ENCODE measurements at regions not wholly inside any gene's neighbourhood (a gene's known extent, or its start where the extent isn't known, plus 50 kb on each side); places are given as distances from the start of the nearest gene placed in this dataset.

DNA sequence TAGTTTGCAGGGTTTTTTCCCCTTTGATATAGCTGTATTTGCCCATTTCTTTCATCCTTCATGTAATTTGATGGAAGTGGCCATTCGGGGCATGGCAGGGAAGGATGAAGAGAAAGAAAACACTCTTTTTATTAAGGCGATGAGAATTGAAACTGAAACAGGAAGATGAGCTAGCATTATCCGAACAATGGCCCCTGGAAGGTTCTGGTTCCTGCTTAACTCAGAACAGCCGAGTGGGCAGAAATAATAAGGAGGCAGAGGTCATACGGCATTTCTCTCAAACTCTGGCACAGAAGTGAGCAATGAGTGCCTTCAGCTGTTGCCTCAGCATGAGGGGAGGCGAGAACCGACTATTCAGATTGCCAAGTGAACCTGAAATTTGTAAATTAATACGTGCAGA is 113.2 kb upstream of the MYO3A start:
- Histone ChIP-seq H3K27ac (ENCODE audit: insufficient read depth, low read length) (no peak overlapping the region), H2AFZ (ENCODE audit: low read length) (no peak overlapping the region), H3K4me1 (ENCODE audit: control insufficient read depth, extremely low read depth, insufficient read depth, low read length) (no peaks in the 10 kb centered on the region), H3K4me3 (replicated peaks in 1 of 4; ENCODE audit: control extremely low read depth in 1 of 4, insufficient read depth in 1 of 4, low read depth in 3 of 4, low read length in 4 of 4) (no peak overlapping the region), H3K9ac (ENCODE audit: insufficient read depth, low read length) (no peak overlapping the region), H3K79me2 (ENCODE audit: control insufficient read depth, insufficient read depth, low read length) (no peaks in the 10 kb centered on the region), H4K20me1 (ENCODE audit: control insufficient read depth, extremely low read depth, insufficient read depth, low read length) (no peaks in the 10 kb centered on the region), H3K9me3 (ENCODE audit: control insufficient read depth, insufficient read depth, low read depth, low read length) (no peaks in the 10 kb centered on the region), H3K4me2 (ENCODE audit: extremely low read depth, insufficient read depth, low read length) (no peak overlapping the region), H3K27me3 (ENCODE audit: control insufficient read depth, insufficient read depth, low read length) (no peaks in the 10 kb centered on the region), H3K36me3 (ENCODE audit: control insufficient read depth, insufficient read depth, low read length) (no peaks in the 10 kb centered on the region)
- no peak for DNase-seq (ENCODE audit: low read depth in 2 of 2)
- TF ChIP-seq EZH2 (IDR thresholded peaks at IDR 0.05; ENCODE audit: low read length, missing control alignments): no peak
- no peak for TF ChIP-seq CTCF (conservative IDR thresholded peaks at IDR 0.05 in 1 of 2, IDR thresholded peaks at IDR 0.05 in 1 of 2; ENCODE audit: low read depth in 1 of 2, low read length in 2 of 2)

DNA sequence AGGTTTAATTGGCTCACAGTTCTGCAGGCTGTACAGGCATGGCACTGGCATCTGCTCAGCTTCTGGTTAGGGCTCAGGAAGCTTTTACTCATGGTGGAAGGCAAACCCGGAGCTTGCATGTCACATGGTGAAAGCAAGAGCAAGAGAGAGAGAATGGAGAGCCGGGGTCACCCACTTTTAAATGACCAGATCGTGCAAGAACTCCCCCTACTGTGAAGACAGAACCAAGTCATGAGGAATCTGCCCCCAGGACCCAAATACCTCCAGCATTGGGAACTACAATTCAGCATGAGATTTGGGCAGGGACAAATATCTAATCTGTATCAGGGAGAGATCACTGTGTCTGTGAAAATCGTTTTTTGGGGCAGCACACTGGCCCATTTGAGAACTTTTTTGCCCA is 110.0 kb upstream of the MYO3A start:
- H3K9me3 ChIP-seq (ENCODE audit: control insufficient read depth, insufficient read depth, low read depth, low read length): no peaks in the 10 kb centered on the region
- H3K36me3 ChIP-seq (ENCODE audit: control insufficient read depth, insufficient read depth, low read length): no peaks in the 10 kb centered on the region
- no peaks in the 10 kb centered on the region for H3K4me1 ChIP-seq (ENCODE audit: control insufficient read depth, extremely low read depth, insufficient read depth, low read length)
- TF ChIP-seq CTCF (conservative IDR thresholded peaks at IDR 0.05 in 1 of 2, IDR thresholded peaks at IDR 0.05 in 1 of 2; ENCODE audit: low read depth in 1 of 2, low read length in 2 of 2) (no peak), EZH2 (IDR thresholded peaks at IDR 0.05; ENCODE audit: low read length, missing control alignments) (no peak)
- H3K4me2 ChIP-seq (ENCODE audit: extremely low read depth, insufficient read depth, low read length): no peak overlapping the region
- DNase-seq (ENCODE audit: low read depth in 2 of 2): no peak
- H3K9ac ChIP-seq (ENCODE audit: insufficient read depth, low read length): no peak overlapping the region
- H3K27ac ChIP-seq (ENCODE audit: insufficient read depth, low read length): no peak overlapping the region
- H4K20me1 ChIP-seq (ENCODE audit: control insufficient read depth, extremely low read depth, insufficient read depth, low read length): no peaks in the 10 kb centered on the region
- H3K79me2 ChIP-seq (ENCODE audit: control insufficient read depth, insufficient read depth, low read length): no peaks in the 10 kb centered on the region
- H3K27me3 ChIP-seq (ENCODE audit: control insufficient read depth, insufficient read depth, low read length): no peaks in the 10 kb centered on the region
- H3K4me3 ChIP-seq (replicated peaks in 1 of 4; ENCODE audit: control extremely low read depth in 1 of 4, insufficient read depth in 1 of 4, low read depth in 3 of 4, low read length in 4 of 4): no peak overlapping the region
- no peak overlapping the region for H2AFZ ChIP-seq (ENCODE audit: low read length)

DNA sequence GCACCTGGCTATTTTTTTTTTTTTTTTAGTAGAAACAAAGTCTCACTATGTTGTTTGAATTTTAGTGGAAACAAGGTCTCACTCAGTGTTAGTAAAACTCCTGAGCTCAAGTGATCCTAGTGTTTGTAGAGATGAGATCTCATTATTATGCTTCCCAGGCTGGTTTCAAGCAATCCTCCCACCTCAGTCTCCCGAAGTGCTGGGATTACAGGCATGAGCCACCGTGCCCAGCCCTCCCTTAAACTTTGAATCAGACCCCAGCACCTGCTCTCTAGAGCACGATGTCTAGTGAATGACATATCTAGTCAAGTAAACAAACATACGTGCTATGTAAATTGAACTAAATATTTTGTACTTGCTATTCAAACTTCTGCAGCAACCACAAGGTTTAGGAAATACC is 105.6 kb upstream of the MYO3A start:
- H3K27me3 ChIP-seq (ENCODE audit: control insufficient read depth, insufficient read depth, low read length): no peaks in the 10 kb centered on the region

More for the DNA sequence above, 105.6 kb upstream of the MYO3A start:
- H3K4me3 ChIP-seq (replicated peaks in 1 of 4; ENCODE audit: control extremely low read depth in 1 of 4, insufficient read depth in 1 of 4, low read depth in 3 of 4, low read length in 4 of 4): no peak overlapping the region
- no peak for DNase-seq (ENCODE audit: low read depth in 2 of 2)
- no peak overlapping the region for H3K9ac ChIP-seq (ENCODE audit: insufficient read depth, low read length)
- no peak overlapping the region for H3K27ac ChIP-seq (ENCODE audit: insufficient read depth, low read length)
- H3K9me3 ChIP-seq (ENCODE audit: control insufficient read depth, insufficient read depth, low read depth, low read length): no peaks in the 10 kb centered on the region
- TF ChIP-seq CTCF (conservative IDR thresholded peaks at IDR 0.05 in 1 of 2, IDR thresholded peaks at IDR 0.05 in 1 of 2; ENCODE audit: low read depth in 1 of 2, low read length in 2 of 2): no peak
- no peak for TF ChIP-seq EZH2 (IDR thresholded peaks at IDR 0.05; ENCODE audit: low read length, missing control alignments)
- no peaks in the 10 kb centered on the region for H3K4me1 ChIP-seq (ENCODE audit: control insufficient read depth, extremely low read depth, insufficient read depth, low read length)
- H3K4me2 ChIP-seq (ENCODE audit: extremely low read depth, insufficient read depth, low read length): no peak overlapping the region
- H2AFZ ChIP-seq (ENCODE audit: low read length): no peak overlapping the region
- no peaks in the 10 kb centered on the region for H4K20me1 ChIP-seq (ENCODE audit: control insufficient read depth, extremely low read depth, insufficient read depth, low read length)
- no peaks in the 10 kb centered on the region for H3K79me2 ChIP-seq (ENCODE audit: control insufficient read depth, insufficient read depth, low read length)
- H3K36me3 ChIP-seq (ENCODE audit: control insufficient read depth, insufficient read depth, low read length): no peaks in the 10 kb centered on the region

Measured in fibroblast of lung (primary cell).